ENCODE measurements at regions not wholly inside any gene's neighbourhood (a gene's known extent, or its start where the extent isn't known, plus 50 kb on each side); places are given as distances from the start of the nearest gene placed in this dataset.
A peak's percentile ranks its signal among the peaks of the same experiment; 100 is the strongest.
"Not testable (repeated sequence)": the region's sequence is repeated elsewhere in the genome, so short reads cannot be mapped to it uniquely, and the experiment has no call there.

DNA sequence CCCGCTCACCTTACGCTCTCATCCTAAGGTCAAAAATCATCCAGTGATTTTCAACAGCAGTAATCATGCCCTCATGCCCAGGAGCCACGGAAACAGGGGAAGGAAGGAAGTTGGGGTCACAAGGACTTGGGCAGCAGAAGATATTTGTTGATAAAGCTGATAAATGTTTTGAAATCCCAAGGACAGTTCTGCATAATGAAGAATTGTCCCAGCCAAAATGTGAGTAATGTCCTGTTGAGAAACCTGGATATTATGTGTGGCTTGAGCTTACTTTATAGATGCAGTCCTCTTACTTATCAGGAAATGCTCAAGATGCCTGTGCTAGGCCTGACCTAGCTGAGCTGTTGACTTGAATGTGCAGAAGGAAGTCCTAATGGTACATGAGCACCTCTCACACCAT, 263.0 kb upstream of the ZFP42 start:
- TF ChIP-seq CTCF (IDR thresholded peaks at IDR 0.05; ENCODE audit: control insufficient read depth, extremely low read depth, insufficient read depth), result no peak
- no peak for DNase-seq (ENCODE audit: low read depth)
- no peak overlapping the region for H3K4me3 ChIP-seq (ENCODE audit: low read depth, low read length)

- TF ChIP-seq CTCF (IDR thresholded peaks at IDR 0.05; ENCODE audit: control insufficient read depth, extremely low read depth, insufficient read depth), result no peak
- DNase-seq (ENCODE audit: low read depth), result no peak
- H3K4me3 ChIP-seq (ENCODE audit: low read depth, low read length), result no peak overlapping the region
Measured at GRCh38 chr4:187739771-187740170, 255.8 kb upstream of the ZFP42 start.

GRCh38 chr4:187744911-187745310, 250.7 kb upstream of the ZFP42 start:
- DNase-seq (ENCODE audit: low read depth), result no peak
- TF ChIP-seq CTCF (IDR thresholded peaks at IDR 0.05; ENCODE audit: control insufficient read depth, extremely low read depth, insufficient read depth), result no peak
- no peak overlapping the region for H3K4me3 ChIP-seq (ENCODE audit: low read depth, low read length)

- not testable (repeated sequence) for DNase-seq (ENCODE audit: low read depth); H3K4me3 ChIP-seq (ENCODE audit: low read depth, low read length)
Measured at GRCh38 chr4:187750652-187751051, 244.9 kb upstream of the ZFP42 start.

DNA sequence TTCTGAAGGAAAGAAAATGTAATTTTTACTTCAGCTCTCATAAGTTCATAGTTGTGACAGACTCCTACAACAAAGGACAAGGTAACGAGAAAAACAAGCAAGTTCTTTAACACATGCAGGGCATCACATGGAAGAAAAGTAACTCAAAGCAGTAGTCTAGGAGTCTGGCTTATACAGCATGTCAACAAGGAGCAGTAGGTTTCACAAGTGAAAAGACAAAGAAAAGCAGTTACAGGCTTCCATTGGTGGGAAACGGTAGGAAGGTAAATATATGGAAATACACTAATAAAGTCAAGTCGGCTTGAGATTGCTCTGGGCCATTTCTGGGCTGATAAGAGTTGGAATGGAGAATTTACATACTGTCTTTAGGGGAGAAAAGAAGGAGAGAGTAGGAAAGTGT, 228.4 kb upstream of the ZFP42 start:
- DNase-seq (ENCODE audit: low read depth), result peak; percentile 63
- H3K4me3 ChIP-seq (ENCODE audit: low read depth, low read length), result no peak overlapping the region
- no peak for TF ChIP-seq CTCF (IDR thresholded peaks at IDR 0.05; ENCODE audit: control insufficient read depth, extremely low read depth, insufficient read depth)

- H3K4me3 ChIP-seq (ENCODE audit: low read depth, low read length), result no peak overlapping the region
- peak; percentile 57 for DNase-seq (ENCODE audit: low read depth)
- TF ChIP-seq CTCF (IDR thresholded peaks at IDR 0.05; ENCODE audit: control insufficient read depth, extremely low read depth, insufficient read depth), result no peak
Measured at GRCh38 chr4:187767687-187768086, 227.9 kb upstream of the ZFP42 start.

- no peak for DNase-seq (ENCODE audit: low read depth)
- H3K4me3 ChIP-seq (ENCODE audit: low read depth, low read length), result no peak overlapping the region
- no peak for TF ChIP-seq CTCF (IDR thresholded peaks at IDR 0.05; ENCODE audit: control insufficient read depth, extremely low read depth, insufficient read depth)
Measured at GRCh38 chr4:187770345-187770744, 225.2 kb upstream of the ZFP42 start.

- TF ChIP-seq CTCF (IDR thresholded peaks at IDR 0.05; ENCODE audit: control insufficient read depth, extremely low read depth, insufficient read depth), result no peak
- DNase-seq (ENCODE audit: low read depth), result no peak
- H3K4me3 ChIP-seq (ENCODE audit: low read depth, low read length), result no peak overlapping the region
Measured at GRCh38 chr4:187777954-187778353, 217.6 kb upstream of the ZFP42 start.
